ENCODE measurements at regions not wholly inside any gene's neighbourhood (a gene's known extent, or its start where the extent isn't known, plus 50 kb on each side); places are given as distances from the start of the nearest gene placed in this dataset.

- POLR2A ChIA-PET: no interaction called here
- TF ChIP-seq ADNP (CRISPR knock-in tag; IDR thresholded peaks at IDR 0.05): no peak
- no peak for TF ChIP-seq MTERF4 (CRISPR knock-in tag; IDR thresholded peaks at IDR 0.05)
- TF ChIP-seq SMYD3 (CRISPR knock-in tag; IDR thresholded peaks at IDR 0.05): no peak
- no peak for TF ChIP-seq YEATS2 (CRISPR knock-in tag; IDR thresholded peaks at IDR 0.05; ENCODE audit: borderline replicate concordance)
- TF ChIP-seq ZNF441 (CRISPR knock-in tag; IDR thresholded peaks at IDR 0.05; ENCODE audit: borderline replicate concordance): no peak
- TF ChIP-seq ZNF225 (CRISPR knock-in tag; IDR thresholded peaks at IDR 0.05): no peak
- TF ChIP-seq, protein P1, sequence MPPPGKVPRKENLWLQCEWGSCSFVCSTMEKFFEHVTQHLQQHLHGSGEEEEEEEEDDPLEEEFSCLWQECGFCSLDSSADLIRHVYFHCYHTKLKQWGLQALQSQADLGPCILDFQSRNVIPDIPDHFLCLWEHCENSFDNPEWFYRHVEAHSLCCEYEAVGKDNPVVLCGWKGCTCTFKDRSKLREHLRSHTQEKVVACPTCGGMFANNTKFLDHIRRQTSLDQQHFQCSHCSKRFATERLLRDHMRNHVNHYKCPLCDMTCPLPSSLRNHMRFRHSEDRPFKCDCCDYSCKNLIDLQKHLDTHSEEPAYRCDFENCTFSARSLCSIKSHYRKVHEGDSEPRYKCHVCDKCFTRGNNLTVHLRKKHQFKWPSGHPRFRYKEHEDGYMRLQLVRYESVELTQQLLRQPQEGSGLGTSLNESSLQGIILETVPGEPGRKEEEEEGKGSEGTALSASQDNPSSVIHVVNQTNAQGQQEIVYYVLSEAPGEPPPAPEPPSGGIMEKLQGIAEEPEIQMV (CRISPR knock-in tag; IDR thresholded peaks at IDR 0.05; ENCODE audit: low read depth): no peak
- TF ChIP-seq MEF2D (CRISPR knock-in tag; IDR thresholded peaks at IDR 0.05): no peak
- TF ChIP-seq NKX3-1 (CRISPR knock-in tag; IDR thresholded peaks at IDR 0.05): no peak
- no peak for TF ChIP-seq ZNF337 (CRISPR knock-in tag; IDR thresholded peaks at IDR 0.05; ENCODE audit: borderline replicate concordance, low read depth)
- TF ChIP-seq ZSCAN21 (CRISPR knock-in tag; IDR thresholded peaks at IDR 0.05; ENCODE audit: borderline replicate concordance): no peak
- TF ChIP-seq ZNF710 (CRISPR knock-in tag; IDR thresholded peaks at IDR 0.05; ENCODE audit: borderline replicate concordance): no peak
- TF ChIP-seq, protein P2, sequence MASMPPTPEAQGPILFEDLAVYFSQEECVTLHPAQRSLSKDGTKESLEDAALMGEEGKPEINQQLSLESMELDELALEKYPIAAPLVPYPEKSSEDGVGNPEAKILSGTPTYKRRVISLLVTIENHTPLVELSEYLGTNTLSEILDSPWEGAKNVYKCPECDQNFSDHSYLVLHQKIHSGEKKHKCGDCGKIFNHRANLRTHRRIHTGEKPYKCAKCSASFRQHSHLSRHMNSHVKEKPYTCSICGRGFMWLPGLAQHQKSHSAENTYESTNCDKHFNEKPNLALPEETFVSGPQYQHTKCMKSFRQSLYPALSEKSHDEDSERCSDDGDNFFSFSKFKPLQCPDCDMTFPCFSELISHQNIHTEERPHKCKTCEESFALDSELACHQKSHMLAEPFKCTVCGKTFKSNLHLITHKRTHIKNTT (CRISPR knock-in tag; IDR thresholded peaks at IDR 0.05): no peak
- no peak for TF ChIP-seq NR2C2 (CRISPR knock-in tag; IDR thresholded peaks at IDR 0.05; ENCODE audit: borderline replicate concordance)
- no peak for TF ChIP-seq ZNF280D (CRISPR knock-in tag; IDR thresholded peaks at IDR 0.05)
- TF ChIP-seq ZNF121 (CRISPR knock-in tag; IDR thresholded peaks at IDR 0.05): peak; percentile 78
- no peak for TF ChIP-seq ZNF589 (CRISPR knock-in tag; conservative IDR thresholded peaks at IDR 0.05)
Measured at GRCh38 chr16:85532147-85532546, 81.0 kb upstream of the GSE1 start.

More at GRCh38 chr16:85532147-85532546, 81.0 kb upstream of the GSE1 start:
- H4K20me1 ChIP-seq (ENCODE audit: insufficient read depth, low read length): no peaks in the 10 kb centered on the region
- peaks cover 99% of the 10 kb centered on the region for H3K4me1 ChIP-seq (ENCODE audit: insufficient read depth, low read length)
- BruUV-seq (replicated peaks): no TSS peak
- intact Hi-C loops (cut with micrococcal nuclease; ENCODE audit: unreplicated experiment): no loop called here
- no peak overlapping the region for H3K9ac ChIP-seq (ENCODE audit: insufficient read depth, low read depth, low read length)
- no peaks in the 10 kb centered on the region for H3K9me3 ChIP-seq (ENCODE audit: low read length)
- H3K27ac ChIP-seq (ENCODE audit: extremely low read length, insufficient read depth, low read length): no peak overlapping the region
- no peaks in the 10 kb centered on the region for H3K36me3 ChIP-seq (replicated peaks in 1 of 2; ENCODE audit: control insufficient read depth in 1 of 2, insufficient read depth in 2 of 2, low read length in 2 of 2)
- 90% methylated on average over 6 of the region's 6 CpGs for WGBS (ENCODE audit: low lambda C conversion rate)
- no peak overlapping the region; the same call in 1 of the 2 replicates for H3K4me2 ChIP-seq (ENCODE audit: low read depth, low read length)
- ATAC-seq (no peak), DNase-seq (ENCODE audit: low spot score) (no peak), FAIRE-seq (no peak)
- peaks cover 7% of the 10 kb centered on the region for H3K79me2 ChIP-seq (ENCODE audit: insufficient read depth, low read length)
- in situ Hi-C loops (cut with HindIII; ENCODE audit: extremely low pct_ligation_motif_present, low pct_unique_long_range_greater_than_20kb): no loop called here
- CTCF ChIA-PET (ENCODE audit: low intra/inter-chr PET ratio, low total read pairs): no interaction called here
- no peak overlapping the region for H3K4me3 ChIP-seq (replicated peaks in 1 of 3; ENCODE audit: insufficient read depth in 1 of 3, low read depth in 2 of 3, low read length in 3 of 3)
- no peaks in the 10 kb centered on the region for H3K27me3 ChIP-seq (ENCODE audit: control insufficient read depth in 1 of 2, insufficient read depth in 2 of 2, low read length in 2 of 2)
- no peak overlapping the region for H2AFZ ChIP-seq (ENCODE audit: low read length)
